ENCODE measurements at regions not wholly inside any gene's neighbourhood (a gene's known extent, or its start where the extent isn't known, plus 50 kb on each side); places are given as distances from the start of the nearest gene placed in this dataset.
"Not testable (repeated sequence)": the region's sequence is repeated elsewhere in the genome, so short reads cannot be mapped to it uniquely, and the experiment has no call there.

GRCh38 chr6:141878686-141879085, 254.0 kb upstream of the GJE1 start:
- no peaks in the 10 kb centered on the region for H3K36me3 ChIP-seq (ENCODE audit: low read depth)
- no peaks in the 10 kb centered on the region for H3K79me2 ChIP-seq (ENCODE audit: low read depth)
- CTCF ChIA-PET: no interaction called here
- TF ChIP-seq EZH2 (IDR thresholded peaks at IDR 0.05; ENCODE audit: low read depth) (no peak), CTCF (conservative IDR thresholded peaks at IDR 0.05) (no peak)
- H3K9me3 ChIP-seq (ENCODE audit: insufficient read depth, low read depth): no peaks in the 10 kb centered on the region
- no peaks in the 10 kb centered on the region for H3K9me2 ChIP-seq (ENCODE audit: insufficient read depth)
- no peak for DNase-seq
- H3K27me3 ChIP-seq (ENCODE audit: insufficient read depth, low read depth): no peaks in the 10 kb centered on the region
- H3K4me3 ChIP-seq: no peak overlapping the region
- intact Hi-C loops (cut with micrococcal nuclease; ENCODE audit: unreplicated experiment): no loop called here
- no peaks in the 10 kb centered on the region for H3F3A ChIP-seq (ENCODE audit: insufficient read depth, low read depth)
- POLR2A ChIA-PET (ENCODE audit: unreplicated experiment): interaction anchor here (0.6 kb wide), 1 partner anchor 1039 kb away, joined by 4 read pairs; no protein-coding TSS in a partner anchor
- H3K27ac ChIP-seq: no peak overlapping the region
- no TSS peak for BruUV-seq (replicated peaks)
- H3K4me1 ChIP-seq (replicated peaks; ENCODE audit: insufficient read depth): peaks cover 5% of the 10 kb centered on the region; the same call in 1 of the 2 replicates
- no peak overlapping the region for H2AFZ ChIP-seq
- H3K4me2 ChIP-seq: no peak overlapping the region
- no peaks in the 10 kb centered on the region for H4K20me1 ChIP-seq (ENCODE audit: insufficient read depth)

GRCh38 chr6:141877275-141877983, 255.3 kb upstream of the GJE1 start:
- H3K36me3 ChIP-seq (ENCODE audit: low read depth): no peaks in the 10 kb centered on the region
- ChIA-PET POLR2A (ENCODE audit: unreplicated experiment) (no interaction called here), CTCF (no interaction called here)
- H4K20me1 ChIP-seq (ENCODE audit: insufficient read depth): no peaks in the 10 kb centered on the region
- H3K27me3 ChIP-seq (ENCODE audit: insufficient read depth, low read depth): no peaks in the 10 kb centered on the region
- H3K9me3 ChIP-seq (ENCODE audit: insufficient read depth, low read depth): no peaks in the 10 kb centered on the region
- H3K9me2 ChIP-seq (ENCODE audit: insufficient read depth): no peaks in the 10 kb centered on the region
- H3K4me2 ChIP-seq: no peak overlapping the region
- peaks cover 5% of the 10 kb centered on the region; the same call in 1 of the 2 replicates for H3K4me1 ChIP-seq (replicated peaks; ENCODE audit: insufficient read depth)
- no peaks in the 10 kb centered on the region for H3K79me2 ChIP-seq (ENCODE audit: low read depth)
- intact Hi-C loops (cut with micrococcal nuclease; ENCODE audit: unreplicated experiment): no loop called here
- no peak for DNase-seq
- no peak for TF ChIP-seq CTCF (conservative IDR thresholded peaks at IDR 0.05)
- no TSS peak for BruUV-seq (replicated peaks)
- no peak overlapping the region for H3K27ac ChIP-seq
- no peak overlapping the region for H3K4me3 ChIP-seq
- H3F3A ChIP-seq (ENCODE audit: insufficient read depth, low read depth): no peaks in the 10 kb centered on the region
- no peak overlapping the region for H2AFZ ChIP-seq

- CTCF ChIA-PET: no interaction called here
- H2AFZ ChIP-seq: peak overlapping the region; percentile 68
- POLR2A ChIA-PET (ENCODE audit: unreplicated experiment): no interaction called here
Observed at GRCh38 chr6:141874930-141875602, 257.7 kb upstream of the GJE1 start.

GRCh38 chr6:141869509-141869908, 263.2 kb upstream of the GJE1 start:
- H3F3A ChIP-seq (ENCODE audit: insufficient read depth, low read depth); CTCF ChIA-PET; DNase-seq; BruUV-seq (replicated peaks); H3K27me3 ChIP-seq (ENCODE audit: insufficient read depth, low read depth); H3K4me2 ChIP-seq; H2AFZ ChIP-seq; POLR2A ChIA-PET (ENCODE audit: unreplicated experiment); H3K27ac ChIP-seq; H3K4me1 ChIP-seq (replicated peaks; ENCODE audit: insufficient read depth); H3K4me3 ChIP-seq; intact Hi-C loops (cut with micrococcal nuclease; ENCODE audit: unreplicated experiment); H4K20me1 ChIP-seq (ENCODE audit: insufficient read depth); H3K79me2 ChIP-seq (ENCODE audit: low read depth); H3K9me3 ChIP-seq (ENCODE audit: insufficient read depth, low read depth); H3K36me3 ChIP-seq (ENCODE audit: low read depth); H3K9me2 ChIP-seq (ENCODE audit: insufficient read depth): not testable (repeated sequence)

More at GRCh38 chr6:141874930-141875602, 257.7 kb upstream of the GJE1 start:
- TF ChIP-seq EZH2 (IDR thresholded peaks at IDR 0.05; ENCODE audit: low read depth): no peak
- TF ChIP-seq CTCF (conservative IDR thresholded peaks at IDR 0.05): no peak
- Histone ChIP-seq H3K9me3 (ENCODE audit: insufficient read depth, low read depth) (no peaks in the 10 kb centered on the region), H3F3A (ENCODE audit: insufficient read depth, low read depth) (no peaks in the 10 kb centered on the region), H3K27me3 (ENCODE audit: insufficient read depth, low read depth) (no peaks in the 10 kb centered on the region), H3K4me3 (no peak overlapping the region), H3K4me1 (replicated peaks; ENCODE audit: insufficient read depth) (peaks cover 5% of the 10 kb centered on the region; the same call in 1 of the 2 replicates), H3K36me3 (ENCODE audit: low read depth) (no peaks in the 10 kb centered on the region), H3K79me2 (ENCODE audit: low read depth) (no peaks in the 10 kb centered on the region), H3K9me2 (ENCODE audit: insufficient read depth) (no peaks in the 10 kb centered on the region), H3K4me2 (peak overlapping the region; percentile 14; the same call in 1 of the 2 replicates), H4K20me1 (ENCODE audit: insufficient read depth) (no peaks in the 10 kb centered on the region), H3K27ac (peak overlapping the region; percentile 52)
- intact Hi-C loops (cut with micrococcal nuclease; ENCODE audit: unreplicated experiment): no loop called here
- no peak for DNase-seq
- no TSS peak for BruUV-seq (replicated peaks)

Data from PC-9 (cell line).